ENCODE measurements at regions not wholly inside any gene's neighbourhood (a gene's known extent, or its start where the extent isn't known, plus 50 kb on each side); places are given as distances from the start of the nearest gene placed in this dataset.

- TF ChIP-seq EP300 (IDR thresholded peaks at IDR 0.05) (no peak), POLR2AphosphoS5 (IDR thresholded peaks at IDR 0.05) (no peak), CTCF (IDR thresholded peaks at IDR 0.05) (no peak), POLR2A (IDR thresholded peaks at IDR 0.05) (no peak)
Measured at GRCh38 chr3:164814106-164814505, 264.2 kb downstream of the SI start.

All from gastroesophageal sphincter (tissue), 3 donors.